Astrocyte (in vitro differentiated cells and primary cell): ENCODE measurements at regions not wholly inside any gene's neighbourhood (a gene's known extent, or its start where the extent isn't known, plus 50 kb on each side); places are given as distances from the start of the nearest gene placed in this dataset.

Source experiments
- DNase-seq: peaks from one replicate; pipeline ENCODE4 v3.0.0-alpha.2; 2010; ENCODE audit warnings: low read depth
- FAIRE-seq: peaks from 2 replicates; lab custom pipeline; 2011; peaks lifted over from hg19 to GRCh38; lab: Jason Lieb, UNC
- H2AFZ ChIP-seq: 2 replicates; pipeline ENCODE4 v1.6.0; 2012; ENCODE audit warnings: low read depth, low read length, inconsistent platforms
- H3K27ac ChIP-seq: 2 replicates; pipeline ENCODE4 v1.5.1; 2011; ENCODE audit warnings: low read depth, low read length, inconsistent platforms
- H3K27me3 ChIP-seq: 2 replicates; pipeline ENCODE4 v1.6.0; 2011; ENCODE audit warnings: low read length, inconsistent platforms; ENCODE audit not compliant: insufficient read depth
- H3K36me3 ChIP-seq: 2 replicates; pipeline ENCODE4 v1.5.1; 2011; ENCODE audit warnings: low read length, inconsistent platforms; ENCODE audit not compliant: insufficient read depth
- H3K4me1 ChIP-seq: 2 replicates; pipeline ENCODE4 v1.5.1; 2011; ENCODE audit warnings: low read length, inconsistent platforms; ENCODE audit not compliant: insufficient read depth
- H3K4me2 ChIP-seq: 2 replicates; pipeline ENCODE4 v1.6.0; 2012; ENCODE audit warnings: low read length, inconsistent platforms
- H3K4me3 ChIP-seq: 2 replicates; pipeline ENCODE4 v1.5.1; 2011; ENCODE audit warnings: low read depth, mild to moderate bottlenecking, low read length, inconsistent platforms; ENCODE audit not compliant: insufficient read depth
- H3K79me2 ChIP-seq: 2 replicates; pipeline ENCODE4 v1.6.0; 2012; ENCODE audit warnings: mild to moderate bottlenecking, low read length, inconsistent platforms; ENCODE audit not compliant: insufficient read depth
- H3K9ac ChIP-seq: 2 replicates; pipeline ENCODE4 v1.6.0; 2012; ENCODE audit warnings: mild to moderate bottlenecking, low read length, inconsistent platforms
- H3K9me3 ChIP-seq: 2 replicates; pipeline ENCODE4 v1.5.1; 2012; ENCODE audit warnings: low read depth, mild to moderate bottlenecking, low read length, inconsistent platforms; ENCODE audit not compliant: insufficient read depth
- H4K20me1 ChIP-seq: 2 replicates; pipeline ENCODE4 v1.6.0; 2012; ENCODE audit warnings: low read length, inconsistent platforms; ENCODE audit not compliant: insufficient read depth
- H3K27ac Mint-ChIP-seq: one replicate; pipeline ENCODE4 v1.8.0; 2021; ENCODE audit warnings: mild to moderate bottlenecking, mixed read lengths; ENCODE audit not compliant: unreplicated experiment
- H3K27me3 Mint-ChIP-seq: one replicate; pipeline ENCODE4 v1.8.0; 2021; ENCODE audit warnings: low read depth, mixed read lengths; ENCODE audit not compliant: unreplicated experiment
- H3K36me3 Mint-ChIP-seq: one replicate; pipeline ENCODE4 v1.8.0; 2021; ENCODE audit warnings: low read depth, mixed read lengths; ENCODE audit not compliant: unreplicated experiment
- H3K4me1 Mint-ChIP-seq: one replicate; pipeline ENCODE4 v1.8.0; 2021; ENCODE audit warnings: low read depth, mixed read lengths; ENCODE audit not compliant: unreplicated experiment
- H3K4me3 Mint-ChIP-seq: one replicate; pipeline ENCODE4 v1.8.0; 2021; ENCODE audit warnings: mild to moderate bottlenecking, moderate library complexity, mixed read lengths; ENCODE audit not compliant: unreplicated experiment
- H3K9me3 Mint-ChIP-seq: one replicate; pipeline ENCODE4 v1.8.0; 2021; ENCODE audit warnings: mild to moderate bottlenecking, mixed read lengths; ENCODE audit not compliant: unreplicated experiment
- CTCF ChIP-seq: IDR thresholded peaks from 2 replicates; pipeline ENCODE4 v1.5.1; 2011; ENCODE audit warnings: low read depth, mild to moderate bottlenecking, inconsistent platforms, low read length, moderate library complexity; ENCODE audit not compliant: insufficient read depth
- EZH2 ChIP-seq: IDR thresholded peaks from 2 replicates; pipeline ENCODE4 v1.6.1; 2012; ENCODE audit warnings: mild to moderate bottlenecking, low read length, inconsistent platforms; ENCODE audit not compliant: insufficient read depth

DNA sequence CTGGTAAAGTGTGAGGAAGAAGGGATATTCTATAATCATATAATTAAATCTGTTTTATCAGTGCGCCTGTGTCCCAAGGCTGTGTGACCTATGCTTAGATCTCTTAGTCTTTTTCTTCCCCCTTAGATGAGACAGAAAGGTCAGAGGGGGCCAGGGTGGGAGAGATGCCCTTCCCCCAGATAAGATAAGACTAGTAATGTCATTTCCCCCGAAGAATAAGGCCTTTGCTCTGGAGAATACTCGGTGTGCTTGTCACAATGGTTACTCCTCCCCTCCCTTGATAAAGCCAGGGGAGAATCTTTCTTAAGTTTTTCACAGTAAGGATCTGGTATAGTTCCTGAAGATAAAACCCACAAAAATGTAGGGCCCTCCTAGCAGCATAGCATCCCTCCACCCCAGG is 1041.8 kb downstream of the SORCS3 start:
- H3K4me2 ChIP-seq, result no peak overlapping the region
- TF ChIP-seq EZH2, result no peak
- TF ChIP-seq CTCF, result no peak
- no peaks in the 10 kb centered on the region for H3K4me1 ChIP-seq
- Mint-ChIP-seq H3K27me3 (no peaks in the 10 kb centered on the region), H3K36me3 (no peaks in the 10 kb centered on the region), H3K27ac (no peak overlapping the region), H3K4me1 (no peaks in the 10 kb centered on the region), H3K9me3 (peaks cover 4% of the 10 kb centered on the region), H3K4me3 (no peak overlapping the region)
- no peak for DNase-seq
- no peak for FAIRE-seq
- H3K4me3 ChIP-seq, result no peak overlapping the region
- no peaks in the 10 kb centered on the region for H3K27me3 ChIP-seq
- H3K9me3 ChIP-seq, result no peaks in the 10 kb centered on the region
- no peaks in the 10 kb centered on the region for H3K36me3 ChIP-seq
- no peak overlapping the region for H3K27ac ChIP-seq
- no peaks in the 10 kb centered on the region for H4K20me1 ChIP-seq
- no peak overlapping the region for H3K9ac ChIP-seq
- H2AFZ ChIP-seq, result no peak overlapping the region
- H3K79me2 ChIP-seq, result no peaks in the 10 kb centered on the region

GRCh38 chr10:105681051-105681450 is 1040.0 kb downstream of the SORCS3 start:
- Histone ChIP-seq H3K36me3 (no peaks in the 10 kb centered on the region), H3K4me3 (no peak overlapping the region), H3K9me3 (no peaks in the 10 kb centered on the region), H3K4me2 (no peak overlapping the region), H2AFZ (no peak overlapping the region), H3K79me2 (no peaks in the 10 kb centered on the region), H3K27me3 (no peaks in the 10 kb centered on the region), H3K9ac (no peak overlapping the region), H4K20me1 (no peaks in the 10 kb centered on the region), H3K4me1 (no peaks in the 10 kb centered on the region), H3K27ac (no peak overlapping the region)
- Mint-ChIP-seq H3K27ac (no peak overlapping the region), H3K4me3 (no peak overlapping the region), H3K9me3 (peaks cover 4% of the 10 kb centered on the region), H3K27me3 (no peaks in the 10 kb centered on the region), H3K36me3 (no peaks in the 10 kb centered on the region), H3K4me1 (no peaks in the 10 kb centered on the region)
- FAIRE-seq, result no peak
- TF ChIP-seq EZH2, result no peak
- no peak for TF ChIP-seq CTCF
- DNase-seq, result peak; percentile 13

DNA sequence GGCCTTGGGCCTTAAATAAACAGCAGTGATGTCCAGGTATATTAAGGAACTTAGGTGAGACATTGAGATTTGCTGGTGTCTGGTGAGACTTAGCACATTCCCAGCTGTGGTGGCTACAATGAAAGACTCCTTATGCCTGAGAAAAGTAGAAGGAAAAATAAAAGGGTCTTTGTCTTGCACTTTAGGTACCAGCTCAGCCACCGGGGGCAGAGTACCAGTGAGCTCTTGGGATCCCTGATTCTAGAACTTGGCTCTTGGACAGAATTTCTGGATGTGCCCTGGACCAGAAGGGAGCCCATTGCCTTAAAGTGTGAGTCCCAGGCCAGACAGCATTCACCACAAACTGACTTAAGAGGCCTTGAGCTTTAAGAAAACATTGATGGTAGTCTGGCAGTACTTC is 1038.7 kb downstream of the SORCS3 start:
- H3K4me2 ChIP-seq, result no peak overlapping the region
- H3K36me3 ChIP-seq, result no peaks in the 10 kb centered on the region
- peaks cover 4% of the 10 kb centered on the region for H3K9me3 Mint-ChIP-seq
- H3K9ac ChIP-seq, result no peak overlapping the region
- no peaks in the 10 kb centered on the region for H3K9me3 ChIP-seq
- no peak overlapping the region for H3K27ac Mint-ChIP-seq
- H3K4me1 Mint-ChIP-seq, result no peaks in the 10 kb centered on the region
- no peak for FAIRE-seq
- H3K27me3 Mint-ChIP-seq, result no peaks in the 10 kb centered on the region
- no peaks in the 10 kb centered on the region for H3K4me1 ChIP-seq
- H3K4me3 ChIP-seq, result no peak overlapping the region
- no peak for DNase-seq
- no peak overlapping the region for H2AFZ ChIP-seq
- no peaks in the 10 kb centered on the region for H3K27me3 ChIP-seq
- H3K4me3 Mint-ChIP-seq, result no peak overlapping the region
- H3K36me3 Mint-ChIP-seq, result no peaks in the 10 kb centered on the region
- no peaks in the 10 kb centered on the region for H4K20me1 ChIP-seq
- TF ChIP-seq EZH2 (no peak), CTCF (no peak)
- no peaks in the 10 kb centered on the region for H3K79me2 ChIP-seq
- no peak overlapping the region for H3K27ac ChIP-seq
